ENCODE measurements at regions not wholly inside any gene's neighbourhood (a gene's known extent, or its start where the extent isn't known, plus 50 kb on each side); places are given as distances from the start of the nearest gene placed in this dataset.

- Histone ChIP-seq H3K4me1 (replicated peaks) (no peaks in the 10 kb centered on the region), H3K27me3 (replicated peaks; ENCODE audit: insufficient read depth) (no peaks in the 10 kb centered on the region), H3K36me3 (no peaks in the 10 kb centered on the region), H3K9me3 (no peaks in the 10 kb centered on the region), H3K27ac (no peak overlapping the region), H3K4me3 (no peak overlapping the region)
- TF ChIP-seq POLR2AphosphoS5 (IDR thresholded peaks at IDR 0.05) (no peak), POLR2A (IDR thresholded peaks at IDR 0.05) (no peak)
- intact Hi-C loops (cut with DNase I): no loop called here
- DNase-seq (ENCODE audit: low spot score): no peak
- 64% methylated on average over 3 of the region's 3 CpGs for WGBS
Observed at GRCh38 chr2:75311521-75311920, 112.2 kb upstream of the TACR1 start.

DNA sequence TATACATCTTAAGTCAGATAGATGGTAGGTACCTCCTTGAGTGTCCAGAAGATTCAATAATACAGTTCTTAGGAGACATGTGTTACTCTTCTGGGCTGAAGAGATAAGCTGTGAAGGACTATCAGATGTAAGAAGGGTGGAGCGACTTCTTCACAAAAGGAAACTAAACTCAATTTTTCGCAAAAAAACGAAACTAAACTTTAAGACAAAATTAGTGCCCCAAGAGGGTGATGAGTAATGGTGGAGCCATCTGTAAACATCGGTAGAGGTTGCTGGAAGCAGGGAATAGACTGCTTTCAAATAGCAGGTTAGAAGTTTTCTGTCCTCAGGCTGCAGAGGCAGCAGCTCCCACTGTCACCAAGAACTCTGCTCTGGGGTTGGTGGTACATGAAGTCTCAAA, 111.6 kb upstream of the TACR1 start:
- intact Hi-C loops (cut with DNase I): no loop called here
- WGBS: 87% methylated on average over 4 of the region's 4 CpGs
- Histone ChIP-seq H3K9me3 (no peaks in the 10 kb centered on the region), H3K4me1 (replicated peaks) (no peaks in the 10 kb centered on the region), H3K27ac (no peak overlapping the region), H3K36me3 (no peaks in the 10 kb centered on the region), H3K4me3 (no peak overlapping the region), H3K27me3 (replicated peaks; ENCODE audit: insufficient read depth) (no peaks in the 10 kb centered on the region)
- no peak for DNase-seq (ENCODE audit: low spot score)
- TF ChIP-seq POLR2A (IDR thresholded peaks at IDR 0.05): no peak
- TF ChIP-seq POLR2AphosphoS5 (IDR thresholded peaks at IDR 0.05): no peak
- TF ChIP-seq CTCF (IDR thresholded peaks at IDR 0.05): no peak

DNA sequence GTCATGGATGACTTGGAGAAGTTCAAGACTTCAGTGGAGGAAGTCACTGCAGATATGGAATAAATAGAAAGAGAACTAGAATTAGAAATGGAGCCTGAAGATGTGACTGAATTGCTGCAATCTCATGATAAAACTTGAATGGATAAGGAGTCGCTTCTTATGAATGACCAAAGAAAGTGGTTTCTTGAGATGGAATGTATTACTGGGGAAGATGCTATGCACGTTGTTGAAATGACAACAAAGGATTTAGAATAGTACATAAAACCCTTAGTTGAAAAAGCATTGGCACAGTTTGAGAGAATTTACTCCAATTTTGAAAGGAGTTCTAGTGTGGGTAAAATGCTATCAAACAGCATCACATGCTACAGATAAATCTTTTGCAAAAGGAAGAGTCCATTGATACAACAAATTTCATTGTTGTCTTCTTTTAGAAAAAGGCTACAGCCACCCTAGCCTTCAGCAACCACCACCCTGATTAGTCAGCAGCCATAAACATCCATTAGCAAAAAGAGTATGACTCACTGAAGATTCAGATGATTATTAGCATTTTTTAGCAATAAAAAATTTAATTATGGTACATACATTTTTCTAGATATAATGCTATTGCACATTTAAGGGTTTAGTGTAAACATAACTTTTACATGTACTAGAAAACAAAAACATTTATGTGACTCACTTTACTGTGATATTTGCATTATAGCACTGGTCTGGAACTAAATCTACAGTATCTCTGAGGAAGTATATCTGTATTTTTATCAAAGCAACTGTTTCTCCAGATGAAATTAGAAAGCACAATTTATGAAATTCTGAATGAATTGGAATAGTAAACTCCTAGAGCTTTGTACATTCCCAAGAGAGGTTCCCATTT, 110.5 kb upstream of the TACR1 start:
- Histone ChIP-seq H3K27ac (no peak overlapping the region), H3K9me3 (no peaks in the 10 kb centered on the region), H3K36me3 (no peaks in the 10 kb centered on the region), H3K4me1 (replicated peaks) (no peaks in the 10 kb centered on the region), H3K4me3 (no peak overlapping the region), H3K27me3 (replicated peaks; ENCODE audit: insufficient read depth) (no peaks in the 10 kb centered on the region)
- TF ChIP-seq POLR2A (IDR thresholded peaks at IDR 0.05) (no peak), CTCF (IDR thresholded peaks at IDR 0.05) (no peak), POLR2AphosphoS5 (IDR thresholded peaks at IDR 0.05) (no peak)
- intact Hi-C loops (cut with DNase I): no loop called here
- 76% methylated on average over 2 of the region's 2 CpGs for WGBS
- no peak for DNase-seq (ENCODE audit: low spot score)

GRCh38 chr2:75303227-75303626, 103.9 kb upstream of the TACR1 start:
- H3K36me3 ChIP-seq: no peaks in the 10 kb centered on the region
- H3K27me3 ChIP-seq (replicated peaks; ENCODE audit: insufficient read depth): no peaks in the 10 kb centered on the region
- H3K27ac ChIP-seq: no peak overlapping the region
- no peaks in the 10 kb centered on the region for H3K9me3 ChIP-seq
- WGBS: 52% methylated on average over 1 of the region's 1 CpG
- no peaks in the 10 kb centered on the region for H3K4me1 ChIP-seq (replicated peaks)
- no peak for DNase-seq (ENCODE audit: low spot score)
- H3K4me3 ChIP-seq: no peak overlapping the region
- intact Hi-C loops (cut with DNase I): no loop called here
- TF ChIP-seq POLR2A (IDR thresholded peaks at IDR 0.05): no peak
- TF ChIP-seq POLR2AphosphoS5 (IDR thresholded peaks at IDR 0.05): peak; percentile 42
- no peak for TF ChIP-seq CTCF (IDR thresholded peaks at IDR 0.05)

GRCh38 chr2:75294362-75294761, 95.0 kb upstream of the TACR1 start:
- WGBS: 42% methylated on average over 1 of the region's 1 CpG
- DNase-seq (ENCODE audit: low spot score): no peak
- intact Hi-C loops (cut with DNase I): no loop called here
- Histone ChIP-seq H3K36me3 (no peaks in the 10 kb centered on the region), H3K27me3 (replicated peaks; ENCODE audit: insufficient read depth) (no peaks in the 10 kb centered on the region), H3K4me1 (replicated peaks) (no peaks in the 10 kb centered on the region), H3K4me3 (no peak overlapping the region), H3K9me3 (no peaks in the 10 kb centered on the region), H3K27ac (no peak overlapping the region)
- no peak for TF ChIP-seq CTCF (IDR thresholded peaks at IDR 0.05)
- no peak for TF ChIP-seq POLR2A (IDR thresholded peaks at IDR 0.05)
